Activated T-helper 1 cell treated with anti-CD3 and anti-CD28 coated beads, Interleukin-2, amount 50 U/mL, for 16 hours (primary cell): ENCODE measurements at regions not wholly inside any gene's neighbourhood (a gene's known extent, or its start where the extent isn't known, plus 50 kb on each side); places are given as distances from the start of the nearest gene placed in this dataset.

Experiments
- DNase-seq, 2 donors: peaks; one replicate each; pipeline ENCODE4 v3.0.0-alpha.2; 2020; ENCODE audit warnings: low read depth in 1 of 2, low spot score in 1 of 2

DNA sequence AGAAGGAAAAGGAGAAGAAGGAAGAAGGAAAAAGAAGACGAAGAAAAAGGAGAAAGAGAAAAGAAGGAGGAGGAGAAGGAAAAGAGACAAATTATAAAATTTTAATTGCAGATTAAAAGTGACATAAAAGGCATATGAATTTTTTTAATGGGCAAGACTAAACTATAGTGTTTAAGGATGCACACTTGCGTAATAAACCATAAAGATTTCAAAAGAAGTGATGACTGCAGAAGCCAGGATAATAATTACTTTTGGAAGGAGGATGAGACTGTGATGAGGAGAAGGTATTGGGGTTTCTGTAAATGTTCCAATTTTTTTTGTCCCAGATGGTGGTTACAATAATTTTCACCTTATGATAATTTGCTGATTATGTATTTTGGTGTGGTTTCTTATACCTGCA lies 243.1 kb upstream of the PKN2 start:
- no peak for DNase-seq

DNA sequence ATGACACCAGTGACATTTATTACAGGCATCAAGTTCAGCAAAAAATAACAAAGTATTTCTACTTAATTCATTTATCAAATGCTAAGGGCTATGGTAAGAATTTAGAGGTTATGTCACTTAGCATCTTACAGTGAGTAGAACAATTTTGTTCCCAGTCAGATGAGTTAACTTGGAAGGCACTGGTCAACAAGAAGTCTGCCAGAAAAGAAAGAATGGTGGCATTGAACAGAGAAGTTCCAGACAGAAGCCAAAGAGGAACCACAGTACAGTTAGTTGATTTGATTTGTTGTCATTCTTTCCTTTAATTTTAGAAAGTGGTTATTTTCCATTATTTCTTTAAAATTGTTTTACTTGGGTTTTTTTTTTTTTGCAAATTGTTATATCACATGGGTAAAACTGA lies 232.2 kb upstream of the PKN2 start:
- DNase-seq, result no peak

DNA sequence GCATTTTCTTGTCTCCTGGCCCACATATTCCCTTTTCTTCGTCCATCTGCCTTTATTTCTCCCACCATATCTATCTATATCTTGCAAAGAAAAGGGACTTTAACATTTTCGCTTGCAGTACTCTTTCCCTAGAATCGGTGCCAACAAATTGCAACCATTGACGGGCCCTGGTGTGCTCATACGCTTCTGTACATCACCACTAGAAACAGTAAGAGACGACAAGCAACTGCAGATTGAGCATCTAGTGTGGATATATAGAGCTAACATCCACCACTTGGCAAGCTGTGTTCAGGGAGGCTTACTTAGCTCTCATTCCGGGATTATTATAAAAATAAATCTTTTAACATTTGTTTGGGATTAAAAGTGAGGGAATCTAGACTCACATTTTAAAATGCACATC lies 230.8 kb upstream of the PKN2 start:
- no peak for DNase-seq

DNA sequence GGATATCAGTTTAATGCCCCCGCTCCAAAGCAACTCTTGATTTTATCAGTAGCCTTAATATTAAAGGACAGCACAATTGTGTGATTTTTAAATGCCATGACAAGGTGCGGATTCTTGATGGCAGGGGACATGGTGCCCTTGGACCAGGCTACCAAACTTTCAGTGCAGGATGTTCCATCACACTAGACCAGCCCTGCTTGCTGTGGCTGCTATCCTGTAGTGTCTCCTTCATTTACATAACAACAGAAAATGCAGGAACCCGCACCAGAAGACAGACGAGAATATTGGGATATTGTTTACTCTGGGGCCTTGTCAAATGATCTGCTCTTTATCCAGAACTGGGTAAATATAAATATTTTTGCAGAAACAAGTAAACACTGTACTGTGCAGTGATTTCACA lies 229.3 kb upstream of the PKN2 start:
- DNase-seq, result no peak

DNA sequence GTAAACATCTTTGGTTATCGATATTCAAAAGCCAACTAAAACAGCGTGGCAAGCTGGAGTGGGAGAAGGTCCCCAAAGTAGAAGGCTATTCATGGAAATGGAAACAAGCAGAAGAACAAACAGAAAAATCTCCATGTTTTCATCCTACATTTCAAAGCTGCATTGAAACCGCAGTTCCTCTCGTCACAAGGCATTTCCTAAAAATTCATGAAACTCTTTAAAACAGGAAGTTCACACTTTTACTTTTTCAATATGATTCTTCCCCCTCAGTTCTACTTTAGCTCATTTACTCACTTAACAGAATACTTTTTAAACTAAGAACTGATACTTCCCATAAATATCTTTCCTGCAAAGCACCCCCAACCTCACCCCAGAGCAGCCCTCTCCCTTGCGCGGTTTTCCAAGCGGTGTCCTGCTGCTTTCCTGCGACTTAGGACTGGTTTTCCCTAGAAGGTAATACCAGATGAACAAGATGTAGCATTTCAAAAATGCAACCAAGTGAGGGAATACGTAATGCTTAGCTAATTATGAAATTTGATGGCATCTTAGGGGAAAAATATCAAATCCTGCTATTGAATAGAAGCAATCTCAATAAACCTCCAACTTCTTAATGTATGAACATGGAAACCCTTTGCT lies 228.3 kb upstream of the PKN2 start:
- no peak for DNase-seq

DNA sequence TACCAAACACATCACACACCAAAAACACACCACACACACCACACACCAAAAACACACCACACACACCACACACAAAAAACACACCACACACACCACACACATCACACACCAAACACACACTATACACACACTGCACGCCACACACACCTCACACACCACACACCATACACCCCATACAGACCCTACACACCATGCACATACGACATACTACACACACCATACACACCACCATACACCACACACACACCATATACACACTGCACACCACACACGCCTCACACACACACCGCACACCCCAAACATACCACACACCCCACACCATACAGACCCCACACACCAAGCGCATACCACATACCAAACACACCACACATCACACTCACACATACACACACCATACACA lies 226.9 kb upstream of the PKN2 start:
- no peak for DNase-seq

DNA sequence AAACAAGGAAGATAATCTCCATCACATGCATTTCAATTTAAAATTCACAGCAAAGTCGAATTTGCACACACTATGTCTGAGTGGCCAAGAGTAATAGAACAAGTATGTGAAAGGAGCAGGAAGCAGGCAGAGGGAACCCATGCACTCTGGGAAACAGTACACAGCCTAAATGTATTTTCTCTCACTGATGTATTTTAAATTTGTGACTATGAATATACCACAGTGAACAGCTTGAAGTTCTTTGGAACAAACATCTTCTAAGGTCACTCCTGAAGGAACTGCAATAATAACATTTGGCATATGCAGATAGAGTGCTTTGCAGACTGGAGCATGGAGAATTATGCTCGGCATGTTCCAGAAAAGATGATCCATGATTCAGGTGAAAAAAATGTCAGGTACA lies 223.1 kb upstream of the PKN2 start:
- no peak for DNase-seq

- DNase-seq, result no peak
Measured at GRCh38 chr1:88462096-88462487, 222.0 kb upstream of the PKN2 start.

GRCh38 chr1:88462488-88463261 lies 221.4 kb upstream of the PKN2 start:
- DNase-seq, result no peak

DNA sequence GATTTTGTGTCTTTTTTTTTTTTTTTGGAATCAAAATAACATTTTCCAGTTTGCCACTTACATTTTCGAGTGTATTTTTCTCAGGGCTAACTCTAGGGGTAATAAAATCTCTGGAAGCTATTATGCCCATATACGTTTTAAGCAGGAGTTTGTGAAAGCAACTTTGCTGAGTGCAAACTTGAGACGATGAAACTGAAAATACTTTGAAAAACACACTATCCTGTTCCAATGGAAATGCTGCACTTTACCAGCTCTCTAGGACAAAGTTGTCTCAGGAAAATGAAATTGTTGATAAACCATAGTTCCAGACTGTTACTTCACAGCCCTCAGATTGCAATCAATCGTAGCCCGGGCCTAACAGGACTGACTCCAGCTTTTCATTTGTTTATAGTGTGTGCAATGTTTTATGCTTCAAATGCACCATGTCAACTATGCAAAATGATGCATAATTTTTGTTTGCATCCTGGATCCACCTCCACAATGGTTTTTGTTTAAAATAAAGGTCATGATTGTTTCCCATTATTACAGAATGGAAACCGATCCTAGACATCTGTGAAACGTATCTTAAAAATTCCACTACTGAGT lies 220.6 kb upstream of the PKN2 start:
- DNase-seq, result no peak

DNA sequence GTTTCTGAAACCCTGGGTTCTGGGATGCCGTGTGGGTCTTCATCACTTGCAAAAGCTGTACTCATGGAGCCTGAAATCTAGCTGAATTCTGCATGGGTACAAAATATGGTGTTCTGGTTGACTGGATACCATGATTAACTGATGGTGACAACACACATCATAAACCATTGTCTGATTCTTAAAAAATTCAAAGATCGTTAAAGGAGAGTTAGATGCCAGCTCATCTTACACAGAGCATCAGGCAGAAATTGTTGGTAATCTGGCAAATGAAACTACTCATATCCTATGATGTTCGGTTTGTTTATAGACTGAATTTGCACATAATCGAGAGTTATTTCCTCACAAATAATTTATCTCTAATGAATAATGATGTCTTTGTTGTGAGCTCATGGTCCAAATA lies 218.1 kb upstream of the PKN2 start:
- no peak for DNase-seq

DNA sequence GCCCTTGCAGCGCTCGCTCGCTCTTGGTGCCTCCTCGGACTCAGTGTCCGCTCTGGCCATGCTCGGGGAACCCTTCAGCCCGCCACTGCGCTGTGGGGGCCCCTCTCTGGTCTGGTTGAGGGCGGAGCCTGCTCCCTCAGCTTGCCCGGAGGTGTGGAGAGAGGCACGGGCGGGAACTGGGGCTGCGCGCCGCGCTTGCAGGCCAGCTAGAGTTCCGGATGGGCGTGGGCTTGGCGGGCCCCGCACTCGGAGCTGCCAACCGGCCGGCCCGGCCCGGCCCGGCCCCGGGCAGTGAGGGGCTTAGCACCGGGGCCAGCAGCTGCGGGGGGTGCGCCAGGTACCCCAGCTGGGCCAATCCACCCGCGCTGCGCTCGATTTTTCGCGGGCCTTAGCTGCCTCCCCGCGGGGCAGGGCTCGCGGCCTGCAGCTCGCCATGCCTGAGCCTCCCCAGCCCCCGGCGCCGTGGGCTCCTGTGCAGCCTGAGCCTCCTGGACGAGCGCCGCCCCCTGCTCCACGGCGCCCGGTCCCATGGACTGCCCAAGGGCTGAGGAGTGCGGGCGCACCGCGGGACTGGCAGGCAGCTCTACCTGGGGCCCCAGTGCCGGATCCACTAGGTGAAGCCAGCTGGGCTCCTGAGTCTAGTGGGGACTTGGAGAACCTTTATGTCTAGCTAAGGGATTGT lies 217.0 kb upstream of the PKN2 start:
- no peak for DNase-seq

- DNase-seq, result no peak
Measured at GRCh38 chr1:88472298-88472697, 211.8 kb upstream of the PKN2 start.

- no peak for DNase-seq
Measured at GRCh38 chr1:88472714-88473113, 211.4 kb upstream of the PKN2 start.

GRCh38 chr1:88474555-88475304 lies 209.3 kb upstream of the PKN2 start:
- no peak for DNase-seq

DNA sequence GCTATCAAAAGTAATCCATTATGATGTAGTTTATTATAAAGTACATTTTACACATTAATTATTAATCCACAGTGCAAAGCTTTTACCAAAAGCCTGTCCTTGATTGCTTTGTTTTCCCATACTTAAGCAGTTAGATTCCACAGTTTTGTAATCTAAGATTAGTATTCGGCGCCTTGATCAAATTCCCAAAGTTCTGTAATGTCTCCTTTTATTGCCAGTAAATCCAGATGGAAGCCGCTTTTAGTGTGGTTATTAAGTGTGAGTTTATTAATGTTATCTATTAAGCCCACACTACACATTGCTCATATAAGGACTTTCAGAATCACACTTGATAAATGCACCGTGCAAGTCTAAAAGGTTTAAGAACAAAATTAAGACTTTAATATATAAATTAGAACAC lies 199.2 kb upstream of the PKN2 start:
- no peak for DNase-seq

GRCh38 chr1:88488237-88488636 lies 195.8 kb upstream of the PKN2 start:
- no peak for DNase-seq

DNA sequence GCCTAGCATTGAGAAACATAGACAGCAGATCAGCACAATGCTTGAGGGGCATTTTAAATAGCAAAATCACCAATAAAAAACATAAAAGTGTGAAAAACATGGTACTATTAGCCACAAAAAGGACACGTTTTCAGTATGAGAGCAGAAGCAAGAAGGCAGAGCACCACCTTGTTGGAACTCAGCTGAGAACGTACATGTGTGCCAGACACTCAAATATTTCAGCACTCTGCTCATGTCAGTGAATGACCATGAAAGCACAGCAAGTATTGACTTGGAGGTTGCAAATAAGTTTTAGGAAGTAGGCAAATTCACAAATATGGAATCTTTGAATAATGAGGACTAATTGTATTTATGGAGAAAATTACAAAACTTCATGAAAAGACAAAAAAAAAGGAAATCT lies 193.4 kb upstream of the PKN2 start:
- no peak for DNase-seq

DNA sequence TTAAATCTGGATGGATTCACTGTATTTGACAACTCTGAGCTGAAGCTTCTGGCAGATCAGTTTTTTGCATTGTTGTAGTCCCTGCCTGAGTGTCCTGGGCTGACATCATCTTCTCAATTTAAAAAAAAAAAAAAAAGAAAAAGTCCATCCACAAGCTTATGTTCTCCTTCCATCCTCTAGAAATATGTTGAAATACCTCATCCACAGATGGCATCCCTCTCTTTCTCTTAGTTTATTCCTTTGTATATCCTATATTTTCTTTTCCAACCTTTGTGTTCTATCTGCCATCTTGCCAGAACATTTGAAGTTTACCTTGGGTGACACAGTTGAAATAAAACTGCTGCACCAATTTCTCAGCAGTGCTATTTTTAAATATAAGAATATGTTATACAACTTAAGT lies 184.4 kb upstream of the PKN2 start:
- no peak for DNase-seq

DNA sequence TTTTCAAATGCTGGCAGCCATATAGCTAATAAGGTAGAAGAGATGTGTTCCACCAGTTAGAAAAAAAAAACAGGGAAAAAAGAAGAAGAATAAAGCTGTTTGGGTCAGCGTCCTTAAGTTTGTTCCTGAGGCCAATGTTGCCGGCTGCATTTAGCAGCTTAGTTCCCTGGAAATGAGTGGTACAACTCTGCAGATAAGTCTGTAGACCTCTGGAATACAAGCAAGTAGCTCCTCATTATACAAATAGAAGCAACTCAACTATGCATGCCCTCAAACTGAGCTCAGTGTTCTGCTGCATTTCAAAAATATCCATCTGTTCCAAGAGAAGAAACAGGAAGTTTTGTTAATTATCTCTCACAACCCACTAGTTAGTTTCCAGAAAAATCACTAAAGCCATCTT lies 181.2 kb upstream of the PKN2 start:
- no peak for DNase-seq

GRCh38 chr1:88503646-88504045 lies 180.4 kb upstream of the PKN2 start:
- no peak for DNase-seq
